Osteoblast (primary cell): ENCODE measurements at regions not wholly inside any gene's neighbourhood (a gene's known extent, or its start where the extent isn't known, plus 50 kb on each side); places are given as distances from the start of the nearest gene placed in this dataset.

Experiments
- DNase-seq: peaks from one replicate; pipeline ENCODE4 v3.0.0; 2011; ENCODE audit warnings: low spot score, mixed read lengths; ENCODE audit not compliant: insufficient read length; ENCODE audit errors: missing footprints
- H2AFZ ChIP-seq: 2 replicates; pipeline ENCODE4 v1.6.0; 2011; ENCODE audit warnings: mild to moderate bottlenecking, low read length
- H3K27ac ChIP-seq: 2 replicates; pipeline ENCODE4 v1.5.1; 2011; ENCODE audit warnings: mild to moderate bottlenecking, low read depth, low read length, moderate library complexity
- H3K27me3 ChIP-seq: 2 replicates; pipeline ENCODE4 v1.6.0; 2012; ENCODE audit warnings: mild to moderate bottlenecking, control low read depth, inconsistent platforms, low read length, moderate library complexity; ENCODE audit not compliant: insufficient read depth
- H3K36me3 ChIP-seq: 2 replicates; pipeline ENCODE4 v1.5.1; 2011; ENCODE audit warnings: mild to moderate bottlenecking, low read length, control low read depth, moderate library complexity; ENCODE audit not compliant: insufficient read depth
- H3K4me1 ChIP-seq: 2 replicates; pipeline ENCODE4 v1.5.1; 2011; ENCODE audit warnings: mild to moderate bottlenecking, low read length, control low read depth, moderate library complexity; ENCODE audit not compliant: insufficient read depth
- H3K4me2 ChIP-seq: 2 replicates; pipeline ENCODE4 v1.6.0; 2011; ENCODE audit warnings: mild to moderate bottlenecking, low read length; ENCODE audit not compliant: insufficient read depth
- H3K4me3 ChIP-seq: fragments of 200-600 bp; sonication (generic); 3 replicates; pipeline ENCODE4 v1.5.1; 2012; ENCODE audit warnings: mild to moderate bottlenecking, low read length, inconsistent platforms; ENCODE audit not compliant: insufficient read depth
- H3K79me2 ChIP-seq: 2 replicates; pipeline ENCODE4 v1.6.0; 2012; ENCODE audit warnings: mild to moderate bottlenecking, low read length, control low read depth, inconsistent platforms; ENCODE audit not compliant: insufficient read depth
- H3K9me3 ChIP-seq: 2 replicates; pipeline ENCODE4 v1.5.1; 2011; ENCODE audit warnings: low read depth, low read length, control low read depth
- H4K20me1 ChIP-seq: 2 replicates; pipeline ENCODE4 v1.6.0; 2012; ENCODE audit warnings: mild to moderate bottlenecking, low read length, control low read depth; ENCODE audit not compliant: insufficient read depth
- CTCF ChIP-seq: IDR thresholded peaks from 2 replicates; pipeline ENCODE4 v1.5.1; 2011; ENCODE audit warnings: mild to moderate bottlenecking, low read depth, low read length, moderate library complexity; ENCODE audit errors: extremely low read depth

GRCh38 chr3:82354228-82354627 is 592.8 kb upstream of the GBE1 start:
- H3K4me1 ChIP-seq = no peaks in the 10 kb centered on the region
- no peak overlapping the region for H3K4me3 ChIP-seq
- no peaks in the 10 kb centered on the region for H4K20me1 ChIP-seq
- DNase-seq = no peak
- no peaks in the 10 kb centered on the region for H3K36me3 ChIP-seq
- H2AFZ ChIP-seq = no peak overlapping the region
- H3K79me2 ChIP-seq = no peaks in the 10 kb centered on the region
- H3K9me3 ChIP-seq = no peaks in the 10 kb centered on the region
- H3K4me2 ChIP-seq = no peak overlapping the region
- H3K27ac ChIP-seq = no peak overlapping the region
- no peaks in the 10 kb centered on the region for H3K27me3 ChIP-seq
- no peak for TF ChIP-seq CTCF

DNA sequence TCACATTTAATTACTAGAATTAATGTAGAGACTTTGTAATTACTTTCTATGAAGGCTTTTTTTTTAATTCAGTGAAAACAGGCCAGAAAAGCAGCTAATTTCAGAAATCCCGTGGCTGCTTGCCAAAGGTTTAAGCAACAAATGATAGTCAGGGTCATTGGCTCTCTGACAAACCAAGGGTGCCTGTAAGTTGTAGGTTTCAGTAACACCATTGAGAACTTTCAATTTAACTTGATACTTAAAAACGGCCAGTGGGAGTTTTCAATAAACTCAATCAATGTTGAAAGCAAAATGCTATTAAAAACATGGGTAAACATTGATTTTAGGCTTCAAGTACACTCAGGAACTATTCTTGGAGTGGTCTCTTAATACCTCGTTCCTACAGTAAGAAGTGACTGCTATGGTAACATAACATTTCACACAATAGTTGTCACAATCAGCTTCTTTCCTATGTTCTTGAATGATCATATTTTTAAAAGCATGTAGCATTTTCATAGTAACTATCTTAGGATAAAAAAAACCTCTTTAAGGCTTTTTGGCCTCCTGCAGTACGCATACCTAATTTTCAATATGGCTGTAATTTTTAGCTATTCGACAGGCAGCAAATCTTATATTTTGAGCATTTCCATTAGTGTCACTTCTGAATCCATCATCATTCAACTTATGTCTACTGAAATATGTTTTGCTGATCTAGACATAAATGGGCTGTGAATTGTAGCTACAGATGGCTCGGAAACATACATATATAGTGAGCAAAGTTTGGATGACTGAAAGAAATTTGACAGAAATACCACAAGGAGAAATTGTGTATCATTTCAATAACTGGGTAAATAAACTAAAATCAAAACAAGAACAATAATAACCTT is 592.1 kb upstream of the GBE1 start:
- H3K4me2 ChIP-seq = no peak overlapping the region
- no peak overlapping the region for H3K4me3 ChIP-seq
- no peak overlapping the region for H3K27ac ChIP-seq
- H2AFZ ChIP-seq = no peak overlapping the region
- TF ChIP-seq CTCF = no peak
- no peak for DNase-seq
- H3K79me2 ChIP-seq = no peaks in the 10 kb centered on the region
- H3K9me3 ChIP-seq = no peaks in the 10 kb centered on the region
- H3K4me1 ChIP-seq = no peaks in the 10 kb centered on the region
- no peaks in the 10 kb centered on the region for H4K20me1 ChIP-seq
- no peaks in the 10 kb centered on the region for H3K36me3 ChIP-seq
- H3K27me3 ChIP-seq = no peaks in the 10 kb centered on the region

DNA sequence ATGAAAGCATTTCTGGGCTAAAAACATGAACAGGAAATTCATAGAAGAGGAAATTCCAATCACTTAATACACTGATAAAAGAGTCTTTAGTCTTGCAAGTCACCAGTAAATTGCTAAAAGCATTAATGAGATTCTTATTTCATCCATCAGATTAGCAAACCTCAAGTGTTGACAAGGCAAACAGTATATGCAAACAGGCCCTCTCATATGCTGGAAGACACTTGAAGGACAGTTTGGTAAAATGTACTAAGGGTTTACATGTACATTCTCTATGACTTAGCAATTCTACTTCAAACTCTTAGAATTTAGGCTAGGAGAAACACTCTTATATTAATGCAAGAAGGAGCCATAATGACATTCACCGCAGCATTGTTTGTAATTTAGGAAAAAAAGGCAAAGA is 586.1 kb upstream of the GBE1 start:
- Histone ChIP-seq H2AFZ (no peak overlapping the region), H3K27ac (no peak overlapping the region), H3K4me2 (no peak overlapping the region), H3K36me3 (no peaks in the 10 kb centered on the region), H3K79me2 (no peaks in the 10 kb centered on the region), H3K4me3 (no peak overlapping the region), H3K9me3 (no peaks in the 10 kb centered on the region), H3K4me1 (no peaks in the 10 kb centered on the region), H3K27me3 (no peaks in the 10 kb centered on the region), H4K20me1 (no peaks in the 10 kb centered on the region)
- no peak for TF ChIP-seq CTCF
- no peak for DNase-seq

DNA sequence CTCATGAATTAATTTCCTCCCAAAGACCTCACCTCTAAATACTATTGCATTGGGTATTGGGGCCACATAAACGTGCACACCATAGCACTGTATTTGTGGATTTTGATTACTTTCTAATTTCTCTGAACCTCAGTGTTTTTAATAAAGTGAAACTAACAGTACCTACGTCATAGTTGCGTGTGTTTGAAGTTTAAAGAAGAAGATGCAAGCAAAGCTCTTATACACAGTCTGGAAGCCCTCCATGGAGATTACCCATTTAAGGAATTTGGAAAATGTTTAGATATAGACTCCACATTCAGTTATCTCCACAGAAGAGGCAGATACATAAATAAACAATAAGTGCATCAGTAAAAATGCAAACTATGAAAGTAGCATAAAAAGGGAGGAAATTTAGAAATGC is 581.1 kb upstream of the GBE1 start:
- TF ChIP-seq CTCF = no peak
- Histone ChIP-seq H3K4me3 (no peak overlapping the region), H3K27me3 (no peaks in the 10 kb centered on the region), H3K4me2 (no peak overlapping the region), H3K27ac (no peak overlapping the region), H3K79me2 (no peaks in the 10 kb centered on the region), H2AFZ (no peak overlapping the region), H3K9me3 (no peaks in the 10 kb centered on the region), H4K20me1 (no peaks in the 10 kb centered on the region), H3K4me1 (no peaks in the 10 kb centered on the region), H3K36me3 (no peaks in the 10 kb centered on the region)
- DNase-seq = no peak
